Endothelial cell of umbilical vein (primary cell): ENCODE measurements at regions not wholly inside any gene's neighbourhood (a gene's known extent, or its start where the extent isn't known, plus 50 kb on each side); places are given as distances from the start of the nearest gene placed in this dataset.

Source experiments
- CTCF ChIP-seq, 2 donors: IDR thresholded peaks; 1 replicate in 1 of 2; 2 replicates in 1 of 2; pipeline ENCODE4 v1.5.1; 2011; ENCODE audit warnings: low read length in 2 of 2, mild to moderate bottlenecking in 2 of 2, moderate library complexity in 2 of 2, control low read depth in 1 of 2, inconsistent platforms in 1 of 2, low read depth in 1 of 2; ENCODE audit not compliant: insufficient read depth in 1 of 2; ENCODE audit errors: extremely low read depth in 1 of 2
- EZH2 ChIP-seq: IDR thresholded peaks from 2 replicates; pipeline ENCODE4 v1.6.1; 2012; ENCODE audit warnings: borderline replicate concordance, low read depth, mild to moderate bottlenecking, moderate library complexity, low read length, inconsistent platforms; ENCODE audit not compliant: severe bottlenecking
- FOS ChIP-seq: IDR thresholded peaks from 2 replicates; pipeline ENCODE4 v1.6.1; 2011; ENCODE audit warnings: mild to moderate bottlenecking, low read length, moderate library complexity, borderline replicate concordance; ENCODE audit not compliant: insufficient read depth
- GATA2 ChIP-seq: IDR thresholded peaks from 2 replicates; pipeline ENCODE4 v1.7.0; 2011; ENCODE audit warnings: low read depth, mild to moderate bottlenecking, moderate library complexity, mixed read lengths, low read length; ENCODE audit not compliant: insufficient read length, insufficient read depth
- JUN ChIP-seq: IDR thresholded peaks from 2 replicates; pipeline ENCODE4 v1.6.1; 2011; ENCODE audit warnings: borderline replicate concordance, low read depth; ENCODE audit not compliant: insufficient read length, insufficient read depth
- MAX ChIP-seq: IDR thresholded peaks from 2 replicates; pipeline ENCODE4 v1.6.1; 2011; ENCODE audit not compliant: insufficient read depth, insufficient read length
- MYC ChIP-seq: IDR thresholded peaks from one replicate; pipeline ENCODE4 v1.6.1; 2011; ENCODE audit warnings: mild to moderate bottlenecking, low read depth, low read length
- POLR2A ChIP-seq: IDR thresholded peaks from 2 replicates; pipeline ENCODE4 v1.6.1; 2012; ENCODE audit warnings: low read depth, mild to moderate bottlenecking, control low read depth, low read length
- POLR2AphosphoS5 ChIP-seq: IDR thresholded peaks from 2 replicates; pipeline ENCODE4 v1.6.1; 2012; ENCODE audit warnings: low read depth, mild to moderate bottlenecking, control low read depth, low read length, moderate library complexity; ENCODE audit not compliant: insufficient read depth

- no peak for TF ChIP-seq POLR2AphosphoS5
- peak; percentile 69 to 74 for TF ChIP-seq CTCF (IDR thresholded peaks at IDR 0.05; ENCODE audit: extremely low read depth in 1 of 2, insufficient read depth in 1 of 2, low read depth in 1 of 2, low read length in 2 of 2)
- TF ChIP-seq POLR2A, result no peak
- no peak for TF ChIP-seq GATA2
- no peak for TF ChIP-seq MYC
- TF ChIP-seq EZH2, result no peak
- TF ChIP-seq MAX, result no peak
- no peak for TF ChIP-seq JUN
- no peak for TF ChIP-seq FOS
Measured at GRCh38 chr12:28872654-28873268, 276.3 kb upstream of the FAR2 start.
